OCI-LY7 (cell line): ENCODE measurements at regions not wholly inside any gene's neighbourhood (a gene's known extent, or its start where the extent isn't known, plus 50 kb on each side); places are given as distances from the start of the nearest gene placed in this dataset.

ENCODE experiments used
- BruUV-seq: library from RNA; stranded (reverse); fragments of 400-500 nt; replicated peaks from 2 replicates; lab custom pipeline; 2021; lab: Mats Ljungman, UMichigan
- CTCF ChIA-PET: fragments of 300-600 bp; sonication (Branson Sonifier 250); formaldehyde crosslinking; loops from one replicate; lab custom pipeline; 2022; ENCODE audit warnings: antibody characterized with exemption; ENCODE audit not compliant: unreplicated experiment; lab: Charles Lee
- POLR2A ChIA-PET: fragments of 300-600 bp; sonication (Branson Sonifier 250); formaldehyde crosslinking; loops from one replicate; lab custom pipeline; 2022; ENCODE audit warnings: antibody characterized with exemption; lab: Charles Lee
- DNase-seq: peaks from one replicate; pipeline ENCODE4 v3.0.0-alpha.2; 2015; ENCODE audit warnings: low spot score
- H2AFZ ChIP-seq: fragments of 200-600 bp; sonication (generic), shearing (Covaris generic); 2 replicates; pipeline ENCODE4 v1.6.1; 2014; ENCODE audit warnings: mild to moderate bottlenecking, antibody characterized with exemption, low read length, moderate library complexity
- H3K27ac ChIP-seq: fragments of 200-600 bp; sonication (generic); 2 replicates; pipeline ENCODE4 v1.5.1; 2014; ENCODE audit warnings: mixed run types, low read depth, mild to moderate bottlenecking, moderate library complexity, low read length, inconsistent platforms; ENCODE audit not compliant: poor library complexity, severe bottlenecking
- H3K36me3 ChIP-seq: fragments of 200-600 bp; sonication (generic); 2 replicates; pipeline ENCODE4 v1.6.1; 2014; ENCODE audit warnings: mild to moderate bottlenecking, antibody characterized with exemption, low read length, moderate library complexity, mixed read lengths; ENCODE audit not compliant: insufficient read depth
- H3K4me1 ChIP-seq: fragments of 200-600 bp; sonication (generic); 2 replicates; pipeline ENCODE4 v1.5.1; 2014; ENCODE audit warnings: mild to moderate bottlenecking, low read length; ENCODE audit not compliant: insufficient read depth, poor library complexity, severe bottlenecking
- H3K4me2 ChIP-seq: fragments of 200-600 bp; sonication (generic); 2 replicates; pipeline ENCODE4 v1.6.1; 2014; ENCODE audit warnings: mild to moderate bottlenecking, low read length
- H3K4me3 ChIP-seq: fragments of 200-600 bp; sonication (generic); 2 replicates; pipeline ENCODE4 v1.5.1; 2014; ENCODE audit warnings: mild to moderate bottlenecking, low read depth, low read length; ENCODE audit not compliant: poor library complexity, severe bottlenecking
- H3K79me2 ChIP-seq: fragments of 200-600 bp; sonication (generic); 2 replicates; pipeline ENCODE4 v1.6.1; 2016; ENCODE audit warnings: low read depth, mild to moderate bottlenecking, low read length, moderate library complexity, mixed read lengths; ENCODE audit not compliant: insufficient read depth
- H3K9me2 ChIP-seq: fragments of 200-600 bp; sonication (generic); 2 replicates; pipeline ENCODE4 v1.6.1; 2016; ENCODE audit warnings: mild to moderate bottlenecking, low read length, mixed read lengths; ENCODE audit not compliant: insufficient read depth
- H3K9me3 ChIP-seq: fragments of 200-600 bp; sonication (generic); 2 replicates; pipeline ENCODE4 v1.6.1; 2014; ENCODE audit warnings: mild to moderate bottlenecking, mixed run types, low read length, mixed read lengths
- H4K20me1 ChIP-seq: fragments of 200-600 bp; sonication (generic); 2 replicates; pipeline ENCODE4 v1.6.1; 2014; ENCODE audit warnings: mild to moderate bottlenecking, antibody characterized with exemption, low read length, moderate library complexity, mixed read lengths; ENCODE audit not compliant: insufficient read depth
- EZH2phosphoT487 ChIP-seq: fragments of 200-600 bp; sonication (generic); IDR thresholded peaks from 2 replicates; pipeline ENCODE4 v1.6.1; 2018; ENCODE audit warnings: low read depth, borderline replicate concordance, mild to moderate bottlenecking, mixed run types, antibody characterized with exemption, low read length, moderate library complexity, mixed read lengths
- intact Hi-C: fragments of 100-400 bp; cut with micrococcal nuclease; formaldehyde crosslinking; loops from one replicate; pipeline ENCODE4 v1.10.0; 2022; ENCODE audit not compliant: unreplicated experiment
- TF ChIP-seq, protein P1 (sequence below): fragments of 200-600 bp; sonication (generic); conservative IDR thresholded peaks from 2 replicates; pipeline ENCODE4 v1.5.1; 2014; ENCODE audit warnings: mild to moderate bottlenecking, antibody characterized with exemption, low read length, moderate library complexity, mixed read lengths

- Histone ChIP-seq H3K79me2 (no peaks in the 10 kb centered on the region), H3K9me2 (no peaks in the 10 kb centered on the region), H3K36me3 (no peaks in the 10 kb centered on the region), H4K20me1 (no peaks in the 10 kb centered on the region), H3K4me3 (no peak overlapping the region), H2AFZ (no peak overlapping the region), H3K4me1 (no peaks in the 10 kb centered on the region), H3K4me2 (no peak overlapping the region), H3K9me3 (no peaks in the 10 kb centered on the region), H3K27ac (no peak overlapping the region)
- POLR2A ChIA-PET: no interaction called here
- no TSS peak for BruUV-seq
- CTCF ChIA-PET: no interaction called here
- TF ChIP-seq EZH2phosphoT487: no peak
- TF ChIP-seq, protein P1, sequence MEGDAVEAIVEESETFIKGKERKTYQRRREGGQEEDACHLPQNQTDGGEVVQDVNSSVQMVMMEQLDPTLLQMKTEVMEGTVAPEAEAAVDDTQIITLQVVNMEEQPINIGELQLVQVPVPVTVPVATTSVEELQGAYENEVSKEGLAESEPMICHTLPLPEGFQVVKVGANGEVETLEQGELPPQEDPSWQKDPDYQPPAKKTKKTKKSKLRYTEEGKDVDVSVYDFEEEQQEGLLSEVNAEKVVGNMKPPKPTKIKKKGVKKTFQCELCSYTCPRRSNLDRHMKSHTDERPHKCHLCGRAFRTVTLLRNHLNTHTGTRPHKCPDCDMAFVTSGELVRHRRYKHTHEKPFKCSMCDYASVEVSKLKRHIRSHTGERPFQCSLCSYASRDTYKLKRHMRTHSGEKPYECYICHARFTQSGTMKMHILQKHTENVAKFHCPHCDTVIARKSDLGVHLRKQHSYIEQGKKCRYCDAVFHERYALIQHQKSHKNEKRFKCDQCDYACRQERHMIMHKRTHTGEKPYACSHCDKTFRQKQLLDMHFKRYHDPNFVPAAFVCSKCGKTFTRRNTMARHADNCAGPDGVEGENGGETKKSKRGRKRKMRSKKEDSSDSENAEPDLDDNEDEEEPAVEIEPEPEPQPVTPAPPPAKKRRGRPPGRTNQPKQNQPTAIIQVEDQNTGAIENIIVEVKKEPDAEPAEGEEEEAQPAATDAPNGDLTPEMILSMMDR: no peak
- DNase-seq: no peak
- intact Hi-C loops: no loop called here
These were observed 275.3 kb upstream of the HDAC4 start for GRCh38 chr2:239675826-239676715.

DNA sequence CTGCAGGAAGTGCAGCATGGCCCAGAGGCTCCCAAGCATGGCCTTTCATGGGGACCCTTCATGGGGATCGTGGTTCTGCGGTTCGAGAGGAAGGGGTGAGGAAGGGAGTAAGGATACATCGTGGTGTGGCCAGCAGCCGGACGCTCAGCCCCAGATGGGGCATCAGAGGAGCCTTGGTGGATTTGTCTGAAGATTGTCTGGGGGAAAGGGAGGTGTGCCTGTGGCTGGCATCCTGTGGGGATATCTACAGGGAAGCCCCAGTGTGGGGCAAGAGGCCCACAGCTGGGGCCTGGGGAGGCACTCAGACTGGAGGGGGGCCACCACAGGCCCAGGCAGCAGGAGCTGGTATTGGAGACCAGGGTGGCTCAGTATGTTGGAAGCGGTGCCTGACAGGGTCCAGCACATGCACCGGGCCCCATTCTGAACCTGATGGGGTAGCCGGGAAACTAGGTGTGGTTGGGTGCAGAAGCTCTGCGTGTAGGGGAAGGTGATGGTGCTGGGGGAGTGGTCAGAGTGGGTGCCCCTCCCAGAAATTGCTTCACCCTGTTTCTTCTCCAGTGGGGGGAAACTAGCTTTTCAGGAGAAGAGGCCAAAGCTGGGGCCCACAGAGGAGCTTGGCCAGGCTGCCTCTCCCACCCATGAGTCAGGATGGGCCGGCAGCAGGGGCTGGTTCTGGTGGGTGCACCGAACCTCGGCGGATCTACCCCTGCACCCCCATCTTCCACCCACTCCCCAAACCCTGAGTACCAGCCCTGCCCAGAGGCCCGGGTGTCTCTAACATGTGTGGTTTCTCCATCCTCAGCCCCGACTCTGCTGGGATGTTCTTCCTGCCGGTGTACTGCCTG is 274.4 kb upstream of the HDAC4 start:
- H3K9me3 ChIP-seq: no peaks in the 10 kb centered on the region
- H3K9me2 ChIP-seq: no peaks in the 10 kb centered on the region
- H3K4me2 ChIP-seq: no peak overlapping the region
- no TSS peak for BruUV-seq
- H3K4me3 ChIP-seq: no peak overlapping the region
- TF ChIP-seq, protein P1: no peak
- TF ChIP-seq EZH2phosphoT487: no peak
- ChIA-PET CTCF (no interaction called here), POLR2A (no interaction called here)
- no peak overlapping the region for H3K27ac ChIP-seq
- H2AFZ ChIP-seq: no peak overlapping the region
- no peaks in the 10 kb centered on the region for H3K79me2 ChIP-seq
- no peaks in the 10 kb centered on the region for H4K20me1 ChIP-seq
- intact Hi-C loops: no loop called here
- DNase-seq: no peak
- H3K36me3 ChIP-seq: no peaks in the 10 kb centered on the region
- H3K4me1 ChIP-seq: no peaks in the 10 kb centered on the region
